SU-DHL-6 (cell line): ENCODE measurements at regions not wholly inside any gene's neighbourhood (a gene's known extent, or its start where the extent isn't known, plus 50 kb on each side); places are given as distances from the start of the nearest gene placed in this dataset.

Source experiments
- EZH2phosphoT487 ChIP-seq: fragments of 200-600 bp; sonication (generic), shearing (Covaris generic); conservative IDR thresholded peaks from 2 replicates; pipeline ENCODE4 v1.6.1; 2018; ENCODE audit warnings: mild to moderate bottlenecking, antibody characterized with exemption, low read length, moderate library complexity, mixed read lengths
- TF ChIP-seq, protein P1 (sequence below): fragments of 200-600 bp; sonication (generic); IDR thresholded peaks from one replicate; pipeline ENCODE4 v1.5.1; 2017; ENCODE audit warnings: antibody characterized with exemption, mild to moderate bottlenecking, low read length, moderate library complexity; ENCODE audit not compliant: insufficient read depth, poor library complexity, severe bottlenecking

DNA sequence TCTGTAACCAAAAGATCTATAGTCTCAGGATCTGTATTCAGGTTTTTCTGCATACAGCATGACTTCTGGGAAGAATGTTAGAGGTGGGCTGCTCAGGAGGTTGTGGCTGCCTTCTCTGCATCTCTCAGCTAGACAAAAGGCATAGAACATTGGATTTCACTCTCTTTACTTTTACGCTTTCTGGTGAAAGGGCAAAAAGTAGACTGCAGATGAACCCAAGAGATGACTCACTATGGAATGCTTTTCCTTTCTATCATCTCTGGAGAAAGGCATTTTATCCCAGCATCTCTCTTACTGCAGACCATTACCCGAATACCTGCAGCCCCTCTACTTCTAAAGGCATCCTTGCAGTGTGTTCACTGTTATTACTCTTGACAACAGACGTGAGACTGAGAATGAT lies 222.2 kb downstream of the WNT5A start:
- TF ChIP-seq, protein P1, sequence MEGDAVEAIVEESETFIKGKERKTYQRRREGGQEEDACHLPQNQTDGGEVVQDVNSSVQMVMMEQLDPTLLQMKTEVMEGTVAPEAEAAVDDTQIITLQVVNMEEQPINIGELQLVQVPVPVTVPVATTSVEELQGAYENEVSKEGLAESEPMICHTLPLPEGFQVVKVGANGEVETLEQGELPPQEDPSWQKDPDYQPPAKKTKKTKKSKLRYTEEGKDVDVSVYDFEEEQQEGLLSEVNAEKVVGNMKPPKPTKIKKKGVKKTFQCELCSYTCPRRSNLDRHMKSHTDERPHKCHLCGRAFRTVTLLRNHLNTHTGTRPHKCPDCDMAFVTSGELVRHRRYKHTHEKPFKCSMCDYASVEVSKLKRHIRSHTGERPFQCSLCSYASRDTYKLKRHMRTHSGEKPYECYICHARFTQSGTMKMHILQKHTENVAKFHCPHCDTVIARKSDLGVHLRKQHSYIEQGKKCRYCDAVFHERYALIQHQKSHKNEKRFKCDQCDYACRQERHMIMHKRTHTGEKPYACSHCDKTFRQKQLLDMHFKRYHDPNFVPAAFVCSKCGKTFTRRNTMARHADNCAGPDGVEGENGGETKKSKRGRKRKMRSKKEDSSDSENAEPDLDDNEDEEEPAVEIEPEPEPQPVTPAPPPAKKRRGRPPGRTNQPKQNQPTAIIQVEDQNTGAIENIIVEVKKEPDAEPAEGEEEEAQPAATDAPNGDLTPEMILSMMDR = no peak
- no peak for TF ChIP-seq EZH2phosphoT487
